GM12891 (cell line): ENCODE measurements at regions not wholly inside any gene's neighbourhood (a gene's known extent, or its start where the extent isn't known, plus 50 kb on each side); places are given as distances from the start of the nearest gene placed in this dataset.

ENCODE experiments used
- PAX5 ChIP-seq: IDR thresholded peaks from 2 replicates; pipeline ENCODE4 v1.6.1; 2011; ENCODE audit warnings: low read length, moderate library complexity, mild to moderate bottlenecking; ENCODE audit not compliant: insufficient read depth, severe bottlenecking
- POLR2A ChIP-seq: IDR thresholded peaks from 2 replicates; pipeline ENCODE4 v1.6.1; 2011; ENCODE audit warnings: low read depth, low read length, control low read depth
- SPI1 ChIP-seq: IDR thresholded peaks from 2 replicates; pipeline ENCODE4 v1.6.1; 2011; ENCODE audit warnings: low read depth, low read length, control low read depth

GRCh38 chr6:42505385-42505718 lies 53.6 kb upstream of the TRERF1 start:
- TF ChIP-seq POLR2A (no peak), SPI1 (no peak), PAX5 (no peak)
